ENCODE measurements at regions not wholly inside any gene's neighbourhood (a gene's known extent, or its start where the extent isn't known, plus 50 kb on each side); places are given as distances from the start of the nearest gene placed in this dataset.
A peak's percentile ranks its signal among the peaks of the same experiment; 100 is the strongest.

DNA sequence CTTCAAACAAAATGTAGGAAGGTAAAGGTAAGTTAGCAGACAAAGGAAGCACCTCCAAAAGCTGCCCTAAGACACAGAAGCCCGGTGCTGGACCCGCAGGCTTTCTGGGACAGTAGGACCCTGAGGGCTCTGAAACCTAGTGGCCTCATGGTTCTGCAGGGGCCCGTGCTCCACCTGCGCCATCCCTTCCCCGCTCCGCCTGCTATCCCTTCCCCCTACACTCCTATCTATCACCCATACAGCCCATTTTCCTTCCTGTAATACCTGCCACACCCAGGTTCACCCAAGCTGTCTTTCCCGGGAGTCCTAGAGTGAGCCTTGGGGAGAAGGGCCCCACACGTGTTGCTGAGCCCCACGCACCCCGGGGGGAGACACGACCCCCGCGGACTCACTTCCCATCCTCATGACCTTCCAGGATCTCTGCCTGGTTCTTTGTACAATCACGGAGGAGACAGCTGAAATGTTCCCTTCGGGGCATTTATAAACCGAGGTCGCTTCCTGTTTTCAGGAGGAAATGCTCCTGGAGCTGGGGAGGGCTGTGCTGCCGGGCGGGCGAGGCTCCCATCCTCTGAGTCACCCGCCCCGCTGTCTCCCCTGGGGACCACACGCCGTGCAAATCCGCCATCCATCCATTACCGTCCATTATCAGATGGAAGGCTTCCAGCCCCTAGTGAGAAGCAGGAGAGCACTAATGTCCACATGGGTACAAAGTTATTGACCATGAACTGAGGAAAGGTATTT, 251.7 kb upstream of the PITRM1 start:
- intact Hi-C loops (cut with micrococcal nuclease) (loop anchor here (1.0 to 2.0 kb wide), 2 partner anchors 23 to 43 kb away; no protein-coding TSS in a partner anchor), dilution Hi-C loops (cut with MboI; ENCODE audit: extremely low pct_ligation_motif_present, low sequenced_read_pairs) (no loop called here)
- BruUV-seq (replicated peaks) = no TSS peak
- ChIA-PET CTCF (interaction anchor here (0.9 to 1.7 kb wide), 3 partner anchors 12 to 27 kb away, joined by 3 to 4 read pairs (median 4); no protein-coding TSS in a partner anchor), POLR2A (no interaction called here)
- FAIRE-seq (peak; percentile 79), DNase-seq (ENCODE audit: low read depth, low spot score) (peak; percentile 45)
- Histone ChIP-seq H4K20me1 (replicated peaks; ENCODE audit: control insufficient read depth, extremely low read depth, insufficient read depth, low read length) (no peaks in the 10 kb centered on the region), H3K4me2 (ENCODE audit: insufficient read depth, low read length) (peak overlapping the region; percentile 43), H2AFZ (ENCODE audit: low read depth, low read length) (peak overlapping the region; percentile 71), H3K4me3 (replicated peaks in 1 of 3; ENCODE audit: insufficient read depth in 1 of 3, low read depth in 1 of 3, low read length in 3 of 3) (no peak overlapping the region), H3K27ac (ENCODE audit: insufficient read depth, low read depth, low read length) (peak overlapping the region; percentile 72), H3K4me1 (ENCODE audit: control insufficient read depth, extremely low read depth, insufficient read depth, low read length) (peaks cover 38% of the 10 kb centered on the region), H3K9me1 (replicated peaks; ENCODE audit: control insufficient read depth, extremely low read depth, insufficient read depth, low read length) (no peaks in the 10 kb centered on the region), H3K9me3 (replicated peaks; ENCODE audit: control insufficient read depth, insufficient read depth, low read length) (no peaks in the 10 kb centered on the region), H3K79me2 (ENCODE audit: control insufficient read depth, insufficient read depth, low read length) (no peaks in the 10 kb centered on the region), H3K9ac (replicated peaks; ENCODE audit: extremely low read depth, insufficient read depth, low read length) (peak overlapping the region; percentile 20), H3K27me3 (ENCODE audit: control insufficient read depth in 2 of 2, insufficient read depth in 2 of 2, low read length in 2 of 2) (no peaks in the 10 kb centered on the region), H3K36me3 (ENCODE audit: control insufficient read depth in 2 of 2, extremely low read depth in 1 of 2, insufficient read depth in 2 of 2, low read length in 2 of 2) (no peaks in the 10 kb centered on the region)
- TF ChIP-seq FOS (IDR thresholded peaks at IDR 0.05; ENCODE audit: borderline replicate concordance, insufficient read depth, low read length) (peak; percentile 13), GATA2 (IDR thresholded peaks at IDR 0.05; ENCODE audit: insufficient read depth, insufficient read length, low read depth, low read length) (no peak)

DNA sequence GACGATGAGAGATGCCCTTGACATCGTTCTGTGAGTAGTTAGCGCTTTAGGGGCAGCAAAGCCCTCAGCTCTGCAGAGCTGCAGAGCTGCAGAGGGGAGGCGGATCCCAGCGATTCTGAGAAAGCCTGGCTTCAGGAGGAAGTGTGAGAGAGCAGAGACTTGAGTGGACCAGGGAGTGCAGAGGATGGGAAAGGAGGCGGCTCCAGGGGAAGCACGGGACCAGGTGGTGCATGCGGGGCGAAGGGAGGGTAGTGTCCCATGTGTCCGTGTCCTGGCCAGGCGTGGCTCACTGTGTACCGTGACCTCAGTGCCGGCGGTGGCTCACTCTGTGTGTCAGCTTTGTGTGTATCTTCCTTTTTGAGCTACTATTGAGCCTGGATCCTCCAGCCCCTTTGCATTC, 250.8 kb upstream of the PITRM1 start:
- no peak overlapping the region for H3K4me2 ChIP-seq (ENCODE audit: insufficient read depth, low read length)
- dilution Hi-C loops (cut with MboI; ENCODE audit: extremely low pct_ligation_motif_present, low sequenced_read_pairs) = no loop called here
- DNase-seq (ENCODE audit: low read depth, low spot score) = no peak
- no peaks in the 10 kb centered on the region for H3K27me3 ChIP-seq (ENCODE audit: control insufficient read depth in 2 of 2, insufficient read depth in 2 of 2, low read length in 2 of 2)
- H4K20me1 ChIP-seq (replicated peaks; ENCODE audit: control insufficient read depth, extremely low read depth, insufficient read depth, low read length) = no peaks in the 10 kb centered on the region
- intact Hi-C loops (cut with micrococcal nuclease) = no loop called here
- no peak for FAIRE-seq
- H3K9ac ChIP-seq (replicated peaks; ENCODE audit: extremely low read depth, insufficient read depth, low read length) = no peak overlapping the region
- H2AFZ ChIP-seq (ENCODE audit: low read depth, low read length) = no peak overlapping the region
- no peaks in the 10 kb centered on the region for H3K36me3 ChIP-seq (ENCODE audit: control insufficient read depth in 2 of 2, extremely low read depth in 1 of 2, insufficient read depth in 2 of 2, low read length in 2 of 2)
- CTCF ChIA-PET = interaction anchor here (0.9 to 1.7 kb wide), 3 partner anchors 12 to 28 kb away, joined by 3 to 4 read pairs (median 4); no protein-coding TSS in a partner anchor
- POLR2A ChIA-PET = no interaction called here
- BruUV-seq (replicated peaks) = no TSS peak
- H3K27ac ChIP-seq (ENCODE audit: insufficient read depth, low read depth, low read length) = no peak overlapping the region
- no peak overlapping the region for H3K4me3 ChIP-seq (replicated peaks in 1 of 3; ENCODE audit: insufficient read depth in 1 of 3, low read depth in 1 of 3, low read length in 3 of 3)
- no peaks in the 10 kb centered on the region for H3K9me3 ChIP-seq (replicated peaks; ENCODE audit: control insufficient read depth, insufficient read depth, low read length)
- TF ChIP-seq FOS (IDR thresholded peaks at IDR 0.05; ENCODE audit: borderline replicate concordance, insufficient read depth, low read length) (no peak), JUN (IDR thresholded peaks at IDR 0.05; ENCODE audit: borderline replicate concordance, insufficient read depth, insufficient read length, low read depth) (no peak), GATA2 (IDR thresholded peaks at IDR 0.05; ENCODE audit: insufficient read depth, insufficient read length, low read depth, low read length) (no peak), POLR2A (IDR thresholded peaks at IDR 0.05; ENCODE audit: low read depth, low read length) (no peak), POLR2AphosphoS5 (IDR thresholded peaks at IDR 0.05; ENCODE audit: insufficient read depth, low read depth, low read length) (no peak), EZH2 (IDR thresholded peaks at IDR 0.05; ENCODE audit: borderline replicate concordance, low read depth, low read length, severe bottlenecking) (no peak)
- TF ChIP-seq, protein P1, sequence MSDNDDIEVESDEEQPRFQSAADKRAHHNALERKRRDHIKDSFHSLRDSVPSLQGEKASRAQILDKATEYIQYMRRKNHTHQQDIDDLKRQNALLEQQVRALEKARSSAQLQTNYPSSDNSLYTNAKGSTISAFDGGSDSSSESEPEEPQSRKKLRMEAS (IDR thresholded peaks at IDR 0.05; ENCODE audit: insufficient read depth, insufficient read length) = no peak
- TF ChIP-seq, protein P2, sequence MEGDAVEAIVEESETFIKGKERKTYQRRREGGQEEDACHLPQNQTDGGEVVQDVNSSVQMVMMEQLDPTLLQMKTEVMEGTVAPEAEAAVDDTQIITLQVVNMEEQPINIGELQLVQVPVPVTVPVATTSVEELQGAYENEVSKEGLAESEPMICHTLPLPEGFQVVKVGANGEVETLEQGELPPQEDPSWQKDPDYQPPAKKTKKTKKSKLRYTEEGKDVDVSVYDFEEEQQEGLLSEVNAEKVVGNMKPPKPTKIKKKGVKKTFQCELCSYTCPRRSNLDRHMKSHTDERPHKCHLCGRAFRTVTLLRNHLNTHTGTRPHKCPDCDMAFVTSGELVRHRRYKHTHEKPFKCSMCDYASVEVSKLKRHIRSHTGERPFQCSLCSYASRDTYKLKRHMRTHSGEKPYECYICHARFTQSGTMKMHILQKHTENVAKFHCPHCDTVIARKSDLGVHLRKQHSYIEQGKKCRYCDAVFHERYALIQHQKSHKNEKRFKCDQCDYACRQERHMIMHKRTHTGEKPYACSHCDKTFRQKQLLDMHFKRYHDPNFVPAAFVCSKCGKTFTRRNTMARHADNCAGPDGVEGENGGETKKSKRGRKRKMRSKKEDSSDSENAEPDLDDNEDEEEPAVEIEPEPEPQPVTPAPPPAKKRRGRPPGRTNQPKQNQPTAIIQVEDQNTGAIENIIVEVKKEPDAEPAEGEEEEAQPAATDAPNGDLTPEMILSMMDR (IDR thresholded peaks at IDR 0.05; ENCODE audit: extremely low read depth in 1 of 2, insufficient read depth in 1 of 2, low read depth in 1 of 2, low read length in 2 of 2) = no peak
- H3K9me1 ChIP-seq (replicated peaks; ENCODE audit: control insufficient read depth, extremely low read depth, insufficient read depth, low read length) = no peaks in the 10 kb centered on the region
- no peaks in the 10 kb centered on the region for H3K79me2 ChIP-seq (ENCODE audit: control insufficient read depth, insufficient read depth, low read length)
- H3K4me1 ChIP-seq (ENCODE audit: control insufficient read depth, extremely low read depth, insufficient read depth, low read length) = peaks cover 38% of the 10 kb centered on the region
